NCI-H1105 treated with DMSO at 0.1 percent for 48 hours (cell line): ENCODE measurements at regions not wholly inside any gene's neighbourhood (a gene's known extent, or its start where the extent isn't known, plus 50 kb on each side); places are given as distances from the start of the nearest gene placed in this dataset.
"Not testable (repeated sequence)": the region's sequence is repeated elsewhere in the genome, so short reads cannot be mapped to it uniquely, and the experiment has no call there.

ENCODE experiments used
- DNase-seq: peaks from one replicate; lab custom pipeline; 2025; lab: John Stamatoyannopoulos, UW

DNA sequence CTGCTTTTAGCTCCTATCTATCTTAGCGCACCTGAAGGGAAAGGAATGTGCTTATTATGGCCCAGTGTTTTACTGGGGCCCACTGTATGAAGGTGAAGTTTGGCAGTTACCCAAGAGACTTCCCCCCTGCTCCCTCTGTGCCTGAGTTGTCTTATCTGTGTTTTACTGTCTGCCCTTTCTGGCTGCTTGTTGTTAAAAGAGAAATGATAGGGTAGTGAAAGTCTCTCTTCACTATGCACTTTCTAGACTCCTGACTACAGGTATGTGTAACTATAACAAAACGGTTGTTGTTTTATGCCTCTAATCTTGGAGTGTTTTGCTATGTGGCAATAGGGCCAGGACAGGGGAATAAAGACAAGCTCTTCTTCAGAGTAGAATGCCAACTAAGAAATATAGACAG is 326.9 kb downstream of the KIF20B start:
- no peak for DNase-seq

- no peak for DNase-seq
Measured at GRCh38 chr10:90031776-90032175, 330.4 kb downstream of the KIF20B start.

GRCh38 chr10:90032519-90032918 is 331.1 kb downstream of the KIF20B start:
- no peak for DNase-seq

- DNase-seq, result not testable (repeated sequence)
Measured at GRCh38 chr10:90034862-90035261, 333.5 kb downstream of the KIF20B start.

- no peak for DNase-seq
Measured at GRCh38 chr10:90041585-90041984, 340.2 kb downstream of the KIF20B start.

- no peak for DNase-seq
Measured at GRCh38 chr10:90042075-90042474, 340.7 kb downstream of the KIF20B start.

DNA sequence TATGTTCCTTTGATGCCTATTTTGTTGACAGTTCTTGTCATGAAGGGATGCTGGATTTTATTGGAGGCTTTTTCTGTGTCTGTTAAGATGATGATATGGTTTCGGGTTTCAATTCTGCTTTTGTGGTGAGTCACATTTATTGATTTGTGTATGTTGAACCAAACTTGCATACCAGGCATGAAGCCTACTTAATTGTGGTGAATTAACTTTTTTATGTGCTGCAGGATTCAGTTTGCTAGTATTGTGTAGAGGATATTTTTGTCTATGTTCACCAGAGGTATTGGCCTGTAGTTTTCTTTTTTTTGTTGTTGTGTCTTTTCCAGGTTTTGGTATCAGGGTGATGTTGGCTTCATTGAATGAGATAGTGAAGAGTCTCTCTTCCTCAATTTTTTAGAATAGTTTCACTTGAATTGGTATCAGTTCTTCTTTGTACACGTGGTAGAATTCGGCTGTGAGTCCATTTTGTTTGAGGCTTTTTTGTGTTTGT is 345.9 kb downstream of the KIF20B start:
- DNase-seq, result peak; percentile 30

DNA sequence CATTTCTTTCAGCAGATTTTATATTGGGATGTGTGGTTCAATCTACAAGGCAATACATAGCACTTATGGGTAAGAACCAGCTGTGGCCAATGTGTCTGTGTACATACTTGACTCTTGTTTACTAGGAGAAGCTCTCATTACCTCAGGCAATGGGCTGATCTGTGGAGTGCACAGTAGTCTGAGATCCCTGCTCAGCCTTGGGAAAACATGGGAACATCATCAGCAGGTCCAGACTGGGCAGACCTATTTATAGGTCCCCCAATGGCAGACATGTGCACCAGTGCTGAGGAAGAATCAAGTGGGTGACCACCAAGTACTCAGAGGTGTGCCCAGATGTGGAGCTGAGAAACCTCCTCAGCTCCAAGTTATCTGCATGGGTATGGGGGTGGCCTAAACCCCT is 349.7 kb downstream of the KIF20B start:
- no peak for DNase-seq

- peak; percentile 12 for DNase-seq
Measured at GRCh38 chr10:90051474-90051873, 350.1 kb downstream of the KIF20B start.

DNA sequence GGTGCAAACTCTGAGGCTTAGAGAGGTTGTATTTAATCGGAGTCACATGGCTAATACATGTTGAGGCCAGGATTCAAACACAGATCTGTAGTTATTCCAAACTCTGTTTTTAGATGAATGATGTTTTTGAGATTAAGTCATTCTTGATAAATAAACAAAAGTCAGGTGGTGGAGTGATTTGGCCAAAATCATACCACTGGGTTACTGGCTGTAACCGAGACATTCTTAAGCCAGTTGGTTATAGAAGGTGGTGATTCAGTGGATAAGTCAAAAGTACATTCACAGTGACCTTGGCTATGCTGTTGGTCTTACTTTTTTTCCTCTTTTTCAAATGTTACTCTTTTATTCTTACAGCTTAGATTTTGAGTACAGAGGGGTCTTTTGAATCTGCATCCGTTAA is 361.4 kb downstream of the KIF20B start:
- no peak for DNase-seq

GRCh38 chr10:90064295-90064694 is 362.9 kb downstream of the KIF20B start:
- DNase-seq, result no peak

DNA sequence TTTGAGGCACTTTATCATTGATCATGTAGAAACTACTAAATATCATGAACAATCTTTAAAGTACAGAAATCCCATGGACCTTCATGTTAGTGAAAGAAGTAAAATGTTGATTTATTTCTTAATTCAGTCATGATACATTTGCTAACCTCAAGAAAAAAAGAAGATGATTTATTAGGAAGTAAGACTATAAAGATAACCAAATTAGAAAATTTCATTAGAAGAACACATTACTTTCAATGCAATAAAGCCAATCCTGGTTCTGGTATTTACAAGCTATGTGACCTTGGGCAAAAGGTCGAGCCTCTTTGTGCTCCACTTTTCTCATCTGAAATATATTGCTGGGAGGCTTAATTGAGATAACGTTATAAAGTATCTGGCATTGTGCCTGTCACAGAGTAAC is 365.0 kb downstream of the KIF20B start:
- no peak for DNase-seq

GRCh38 chr10:90075995-90076394 is 374.6 kb downstream of the KIF20B start:
- DNase-seq, result no peak

DNA sequence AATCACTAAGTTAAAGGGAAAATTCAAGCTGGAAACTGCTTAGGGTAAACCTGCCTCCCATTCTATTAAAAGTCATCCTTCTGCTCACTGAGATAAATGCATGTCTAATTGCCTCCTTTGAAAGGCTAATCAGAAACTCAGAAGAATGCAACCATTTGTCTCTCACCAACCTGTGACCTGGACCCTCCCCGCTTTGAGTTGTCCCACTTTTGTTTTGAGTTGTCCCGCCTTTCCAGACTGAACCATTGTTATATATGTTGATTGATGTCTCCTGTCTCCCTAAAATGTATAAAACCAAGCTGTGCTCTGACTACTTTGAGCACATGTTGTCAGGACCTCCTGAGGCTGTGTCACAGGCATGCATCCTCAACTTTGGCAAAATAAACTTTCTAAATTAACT is 378.4 kb downstream of the KIF20B start:
- no peak for DNase-seq

DNA sequence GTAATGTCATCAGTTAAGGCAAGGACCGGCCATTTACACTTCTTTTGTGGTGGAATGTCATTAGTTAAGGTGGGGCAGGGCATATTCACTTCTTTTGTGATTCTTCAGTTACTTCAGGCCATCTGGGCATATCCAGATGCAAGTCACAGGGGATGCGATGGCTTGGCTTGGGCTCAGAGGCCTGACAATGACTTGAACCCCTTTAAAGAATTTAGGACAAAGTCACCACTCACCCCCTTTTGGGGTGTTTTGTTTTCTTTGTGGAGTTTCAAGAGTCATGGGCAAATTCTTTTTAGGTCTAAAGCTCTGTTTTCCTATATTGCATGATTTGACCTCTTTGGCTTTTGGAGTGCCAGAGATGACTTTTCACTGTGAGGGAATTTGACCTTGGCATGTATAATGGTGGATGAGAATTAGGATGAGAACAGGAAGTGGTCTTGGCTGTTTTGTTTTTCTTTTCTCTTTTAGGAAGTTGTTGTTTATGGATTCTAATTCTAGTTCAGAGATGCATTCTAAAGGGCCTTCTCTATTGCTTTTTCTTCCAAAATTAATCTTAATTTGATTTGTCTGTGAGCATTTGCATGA is 385.3 kb downstream of the KIF20B start:
- not testable (repeated sequence) for DNase-seq

- DNase-seq, result no peak
Measured at GRCh38 chr10:90087197-90088023, 386.0 kb downstream of the KIF20B start.

- DNase-seq, result no peak
Measured at GRCh38 chr10:90088024-90088317, 386.6 kb downstream of the KIF20B start.

DNA sequence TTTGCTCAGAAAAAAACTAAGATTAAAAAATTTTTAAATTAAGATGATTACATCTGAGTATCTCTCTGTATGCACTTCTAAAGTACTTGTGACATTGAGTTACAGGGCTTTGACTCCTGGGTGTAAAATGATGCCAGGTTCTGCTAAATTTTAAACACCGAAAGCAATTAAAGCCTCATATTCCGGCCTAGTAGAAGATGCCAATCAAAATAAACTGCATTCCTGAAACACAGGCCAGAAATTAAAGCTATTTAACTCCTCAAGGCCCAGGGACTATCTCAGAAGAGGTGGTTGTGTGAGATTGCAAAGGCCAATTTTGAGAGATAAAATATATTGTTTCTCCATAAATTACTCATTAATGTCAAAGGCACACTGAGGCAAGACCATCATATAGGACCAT is 388.3 kb downstream of the KIF20B start:
- DNase-seq, result no peak

DNA sequence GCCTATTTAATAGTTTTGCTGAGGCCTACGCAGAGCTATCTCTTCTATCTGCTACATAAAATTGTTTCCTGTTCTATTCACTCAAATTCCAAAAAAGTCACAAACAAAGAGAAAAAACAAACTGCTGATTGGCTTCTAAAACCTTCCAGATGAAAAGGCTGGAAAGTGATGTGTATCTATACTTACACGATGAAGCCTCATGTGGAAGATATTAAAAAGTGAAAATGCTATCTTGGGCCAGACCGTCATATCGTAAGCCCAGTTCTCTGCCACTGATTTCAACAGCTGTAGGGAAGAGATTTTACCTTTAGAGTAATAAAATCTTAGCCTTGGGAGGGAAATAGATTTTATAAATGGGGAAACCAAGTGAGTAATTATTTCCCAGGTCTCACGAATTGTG is 394.8 kb downstream of the KIF20B start:
- DNase-seq, result no peak

DNA sequence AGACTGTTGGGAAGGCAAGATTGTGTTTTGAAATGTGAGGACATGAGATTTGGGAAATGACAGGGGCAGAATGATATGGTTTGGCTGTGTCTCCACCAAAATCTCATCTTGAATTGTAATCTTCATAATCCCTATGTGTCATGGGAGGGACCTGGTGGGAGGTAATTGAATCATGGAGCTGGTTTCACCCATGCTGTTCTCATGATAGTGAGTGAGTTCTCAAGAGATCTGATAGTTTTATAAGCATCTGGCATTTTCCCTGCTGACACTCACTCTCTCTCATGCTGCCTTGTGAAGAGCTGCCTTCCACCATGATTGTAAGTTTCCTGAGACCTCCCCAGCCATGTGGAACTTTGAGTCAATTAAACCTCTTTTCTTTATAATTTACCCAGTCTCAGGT is 406.2 kb downstream of the KIF20B start:
- not testable (repeated sequence) for DNase-seq

DNA sequence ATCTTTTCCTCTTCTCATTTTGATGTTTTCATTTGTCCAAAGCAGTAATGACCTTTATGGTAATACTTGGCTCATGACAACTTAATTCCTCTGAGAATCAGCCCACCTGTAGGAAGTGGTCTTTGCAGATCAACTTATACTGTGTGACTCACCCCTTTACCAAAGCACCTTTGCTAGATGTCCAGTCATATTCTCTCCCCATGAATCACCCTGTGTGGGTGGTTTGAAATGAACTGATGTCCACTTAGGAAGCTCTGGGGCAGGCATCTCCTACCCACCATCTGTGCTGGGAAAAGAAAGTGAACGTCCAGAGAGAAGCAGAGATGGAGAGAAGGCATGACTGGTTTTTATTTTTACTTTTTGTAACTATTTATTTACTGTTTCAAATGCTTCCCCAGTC is 410.3 kb downstream of the KIF20B start:
- DNase-seq, result no peak

DNA sequence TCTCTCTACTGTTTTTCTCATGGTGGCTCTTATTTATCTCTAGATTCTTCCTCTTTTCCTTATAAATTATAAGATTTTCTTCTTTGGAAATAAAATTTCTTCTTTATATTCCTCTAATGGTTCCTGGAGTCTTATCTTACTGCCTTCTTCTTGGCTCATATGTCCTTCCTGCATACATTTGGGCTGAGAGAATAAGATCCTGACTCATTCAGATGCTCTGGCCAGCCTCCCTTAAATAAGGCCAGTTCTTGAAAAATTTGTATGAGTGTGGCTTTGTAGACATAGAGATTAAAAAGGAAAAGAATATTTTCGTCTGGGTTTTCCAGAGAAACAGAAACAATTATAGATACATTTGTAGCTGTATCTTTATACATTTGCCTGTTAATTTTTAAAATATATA is 411.3 kb downstream of the KIF20B start:
- DNase-seq, result no peak

DNA sequence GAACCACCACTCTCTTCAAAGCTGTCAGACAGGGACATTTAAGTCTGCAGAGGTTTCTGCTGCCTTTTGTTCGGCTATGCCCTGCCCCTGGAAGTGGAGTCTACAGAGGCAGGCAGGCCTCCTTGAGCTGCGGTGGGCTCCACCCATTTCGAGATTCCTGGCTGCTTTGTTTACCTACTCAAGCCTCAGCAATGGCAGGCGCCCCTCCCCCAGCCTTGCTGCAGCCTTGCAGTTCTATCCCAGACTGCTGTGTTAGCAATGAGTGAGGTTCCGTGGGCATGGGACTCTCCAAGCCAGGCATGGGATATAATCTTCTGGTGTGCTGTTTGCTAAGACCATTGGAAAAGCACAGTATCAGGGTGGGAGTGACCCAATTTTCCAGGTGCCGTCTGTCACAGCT is 417.2 kb downstream of the KIF20B start:
- DNase-seq, result not testable (repeated sequence)
